ENCODE measurements at regions not wholly inside any gene's neighbourhood (a gene's known extent, or its start where the extent isn't known, plus 50 kb on each side); places are given as distances from the start of the nearest gene placed in this dataset.

GRCh38 chr4:155038459-155038858, 170.0 kb upstream of the NPY2R start:
- Histone ChIP-seq H3K9me1 (replicated peaks; ENCODE audit: control insufficient read depth, extremely low read depth, insufficient read depth, low read length) (no peaks in the 10 kb centered on the region), H3K27ac (ENCODE audit: insufficient read depth, low read depth, low read length) (no peak overlapping the region), H3K27me3 (ENCODE audit: control insufficient read depth in 2 of 2, insufficient read depth in 2 of 2, low read length in 2 of 2) (no peaks in the 10 kb centered on the region), H3K36me3 (ENCODE audit: control insufficient read depth in 2 of 2, extremely low read depth in 1 of 2, insufficient read depth in 2 of 2, low read length in 2 of 2) (no peaks in the 10 kb centered on the region), H3K9ac (replicated peaks; ENCODE audit: extremely low read depth, insufficient read depth, low read length) (no peak overlapping the region), H3K79me2 (ENCODE audit: control insufficient read depth, insufficient read depth, low read length) (no peaks in the 10 kb centered on the region), H2AFZ (ENCODE audit: low read depth, low read length) (no peak overlapping the region), H4K20me1 (replicated peaks; ENCODE audit: control insufficient read depth, extremely low read depth, insufficient read depth, low read length) (no peaks in the 10 kb centered on the region), H3K4me3 (replicated peaks in 1 of 3; ENCODE audit: insufficient read depth in 1 of 3, low read depth in 1 of 3, low read length in 3 of 3) (no peak overlapping the region), H3K4me1 (ENCODE audit: control insufficient read depth, extremely low read depth, insufficient read depth, low read length) (no peaks in the 10 kb centered on the region), H3K9me3 (replicated peaks; ENCODE audit: control insufficient read depth, insufficient read depth, low read length) (no peaks in the 10 kb centered on the region), H3K4me2 (ENCODE audit: insufficient read depth, low read length) (no peak overlapping the region)
- no TSS peak for BruUV-seq (replicated peaks)
- DNase-seq (ENCODE audit: low read depth, low spot score): no peak
- dilution Hi-C loops (cut with MboI; ENCODE audit: extremely low pct_ligation_motif_present, low sequenced_read_pairs) (no loop called here), intact Hi-C loops (cut with micrococcal nuclease) (no loop called here)
- FAIRE-seq: no peak
- ChIA-PET CTCF (interaction anchor here (1.0 to 1.6 kb wide), 3 partner anchors 9 to 44 kb away, joined by 3 to 5 read pairs (median 4); no protein-coding TSS in a partner anchor), POLR2A (no interaction called here)
- no peak for TF ChIP-seq MYC (IDR thresholded peaks at IDR 0.05; ENCODE audit: low read depth, low read length)
- no peak for TF ChIP-seq FOS (IDR thresholded peaks at IDR 0.05; ENCODE audit: borderline replicate concordance, insufficient read depth, low read length)
- no peak for TF ChIP-seq POLR2A (IDR thresholded peaks at IDR 0.05; ENCODE audit: low read depth, low read length)
- TF ChIP-seq GATA2 (IDR thresholded peaks at IDR 0.05; ENCODE audit: insufficient read depth, insufficient read length, low read depth, low read length): no peak
- TF ChIP-seq POLR2AphosphoS5 (IDR thresholded peaks at IDR 0.05; ENCODE audit: insufficient read depth, low read depth, low read length): no peak
- TF ChIP-seq CTCF (IDR thresholded peaks at IDR 0.05; ENCODE audit: extremely low read depth in 1 of 2, insufficient read depth in 1 of 2, low read depth in 1 of 2, low read length in 2 of 2): no peak
- TF ChIP-seq MAX (IDR thresholded peaks at IDR 0.05; ENCODE audit: insufficient read depth, insufficient read length): no peak
- TF ChIP-seq JUN (IDR thresholded peaks at IDR 0.05; ENCODE audit: borderline replicate concordance, insufficient read depth, insufficient read length, low read depth): no peak
- no peak for TF ChIP-seq EZH2 (IDR thresholded peaks at IDR 0.05; ENCODE audit: borderline replicate concordance, low read depth, low read length, severe bottlenecking)
